ENCODE measurements at regions not wholly inside any gene's neighbourhood (a gene's known extent, or its start where the extent isn't known, plus 50 kb on each side); places are given as distances from the start of the nearest gene placed in this dataset.

- no peak for DNase-seq (ENCODE audit: low spot score)
Observed at GRCh38 chr10:3850999-3851937, 66.3 kb upstream of the KLF6 start.

DNA sequence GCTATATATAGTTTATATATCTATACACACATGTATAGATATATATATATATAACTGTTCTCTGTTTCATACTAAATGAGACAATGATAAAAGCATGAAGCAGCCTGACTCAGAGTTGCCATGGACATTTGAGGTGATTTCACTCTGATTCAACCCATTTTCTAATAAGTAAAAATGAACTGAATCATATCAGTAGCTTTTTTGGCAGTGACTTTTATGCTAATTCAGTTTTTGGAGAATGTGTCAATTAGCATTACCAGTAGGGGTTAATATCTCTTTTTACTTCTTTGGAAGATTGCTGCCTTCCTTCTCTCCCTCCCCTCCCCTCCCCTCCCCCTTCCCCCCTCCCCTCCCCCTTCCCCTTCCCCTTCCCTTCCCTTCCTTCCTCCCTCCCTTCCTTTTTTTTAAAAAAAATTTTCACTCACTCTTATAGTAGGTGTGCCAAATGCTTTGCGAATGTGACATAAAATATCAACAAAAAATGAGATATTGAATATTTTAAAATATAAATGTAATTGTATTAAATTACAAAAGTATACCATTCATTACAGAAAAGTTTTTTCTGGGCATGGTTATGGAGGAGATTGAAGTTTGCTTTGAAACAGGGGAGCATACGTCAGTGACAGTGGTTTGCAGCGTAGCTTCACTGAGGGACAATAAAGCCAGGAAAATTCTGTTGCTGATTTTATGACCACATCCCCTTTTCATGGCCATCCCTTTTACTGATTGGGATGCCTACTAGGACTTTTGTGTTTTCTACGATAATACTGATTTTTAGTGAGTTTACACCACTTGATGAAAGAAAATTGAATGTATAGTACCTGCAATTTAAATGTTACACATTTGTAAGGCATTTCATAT, 64.0 kb upstream of the KLF6 start:
- DNase-seq (ENCODE audit: low spot score): no peak

DNA sequence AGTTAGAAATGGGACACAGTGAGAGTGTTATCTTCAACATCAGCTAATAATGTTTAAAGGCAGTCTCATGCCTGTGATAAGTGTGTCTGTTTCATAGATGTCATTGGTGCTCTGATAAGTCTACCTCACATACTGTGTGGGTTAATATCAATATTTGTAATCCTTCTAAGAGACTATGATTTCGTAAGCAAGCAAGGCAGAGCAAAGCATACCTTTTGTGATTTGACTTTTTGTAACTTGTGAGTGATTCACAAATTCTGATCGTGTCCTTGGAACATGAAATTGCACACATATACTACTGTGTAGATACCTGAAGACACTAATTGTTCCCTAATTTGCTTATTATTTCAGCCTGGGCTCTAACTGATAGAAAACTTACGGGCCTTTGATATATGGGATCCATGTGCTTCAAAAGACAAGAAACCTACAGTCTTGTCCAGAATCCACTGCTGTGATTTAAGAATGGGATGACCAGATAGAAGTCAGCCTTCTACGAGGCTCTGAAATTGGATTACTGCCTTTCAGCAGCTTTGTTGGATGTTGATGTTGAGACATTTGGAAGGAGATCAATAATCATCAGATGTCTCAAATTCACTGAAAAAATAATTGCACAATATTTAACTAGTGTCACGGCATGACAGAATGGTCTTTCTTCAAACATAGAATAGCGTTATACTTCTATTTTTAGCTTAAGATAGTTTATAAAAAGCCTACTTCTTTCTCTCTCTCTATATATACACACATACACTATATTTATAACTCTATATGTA, 63.2 kb upstream of the KLF6 start:
- DNase-seq (ENCODE audit: low spot score): no peak

GRCh38 chr10:3846736-3847135, 61.7 kb upstream of the KLF6 start:
- no peak for DNase-seq (ENCODE audit: low spot score)

DNA sequence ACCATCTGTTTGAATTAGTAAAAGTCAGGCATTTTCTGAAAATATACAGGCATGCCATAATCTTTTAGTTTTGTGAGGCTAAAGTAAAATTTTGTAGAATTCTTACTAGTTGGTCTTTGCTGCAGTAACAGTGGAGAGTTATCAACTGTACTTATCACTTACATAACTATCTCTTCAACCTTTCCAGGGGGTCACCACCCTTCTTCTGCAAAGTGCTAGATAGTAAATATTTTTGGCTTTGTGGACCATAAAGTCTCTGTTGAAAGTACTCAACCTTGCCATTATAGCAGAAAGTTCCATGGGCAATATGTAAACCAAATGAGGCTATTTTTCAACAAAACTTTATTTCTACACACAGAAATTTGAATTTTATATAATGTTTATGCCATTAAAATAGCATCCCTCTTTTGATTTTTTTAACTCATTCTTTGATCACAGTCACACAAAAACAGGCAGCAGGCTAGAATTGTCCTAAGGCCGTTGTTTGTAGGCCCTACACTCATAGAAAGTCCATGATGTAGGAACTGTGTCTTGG, 59.5 kb upstream of the KLF6 start:
- DNase-seq (ENCODE audit: low spot score): no peak

- no peak for DNase-seq (ENCODE audit: low spot score)
Observed at GRCh38 chr10:3838460-3839437, 53.7 kb upstream of the KLF6 start.

- no peak for DNase-seq (ENCODE audit: low spot score)
Observed at GRCh38 chr10:3837647-3838459, 52.8 kb upstream of the KLF6 start.

- no peak for DNase-seq (ENCODE audit: low spot score)
Observed at GRCh38 chr10:3836222-3836820, 51.3 kb upstream of the KLF6 start.

DNA sequence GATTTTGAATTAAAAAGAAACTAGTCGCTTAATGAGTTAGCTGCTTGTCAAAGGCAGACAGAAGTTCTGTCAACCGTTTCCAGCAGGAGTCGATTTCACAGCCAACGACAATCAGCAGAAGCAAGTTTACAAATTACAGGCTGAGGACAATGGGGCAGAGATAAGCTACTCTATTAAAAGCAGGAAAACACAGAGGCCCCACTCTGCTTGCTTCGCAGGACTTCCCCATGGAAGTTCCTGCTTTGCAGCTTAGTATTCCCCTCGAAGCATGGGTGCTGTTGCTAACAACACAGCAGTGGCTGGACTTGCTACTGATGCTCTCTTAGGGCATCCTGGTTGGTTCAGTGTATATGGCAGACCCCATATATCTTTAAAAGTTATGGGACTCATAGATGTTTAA, 50.8 kb upstream of the KLF6 start:
- DNase-seq (ENCODE audit: low spot score): no peak

DNA sequence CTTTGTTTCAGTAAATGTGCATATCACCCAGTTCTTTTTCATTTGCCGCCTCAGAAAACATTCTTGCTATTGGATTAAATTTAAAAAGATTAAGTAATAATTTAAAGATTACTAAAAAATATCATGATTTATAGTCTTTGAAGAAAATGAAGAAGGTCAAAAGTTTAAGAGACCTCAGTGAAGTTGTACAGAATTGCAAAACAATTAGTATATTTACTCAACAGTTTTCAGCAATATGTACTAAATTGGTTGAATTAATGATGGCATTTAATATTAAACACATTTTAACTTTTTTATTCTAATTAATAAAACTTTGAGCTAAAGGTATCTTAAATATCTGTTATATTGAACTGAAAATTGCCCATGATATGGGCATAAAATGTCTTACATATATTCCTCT, 49.9 kb upstream of the KLF6 start:
- no peak for DNase-seq (ENCODE audit: low spot score)

Data from iPS-NIHi11 (cell line).